Bronchial epithelial cell (primary cell): ENCODE measurements at regions not wholly inside any gene's neighbourhood (a gene's known extent, or its start where the extent isn't known, plus 50 kb on each side); places are given as distances from the start of the nearest gene placed in this dataset.

Source experiments
- DNase-seq: peaks from one replicate; pipeline ENCODE4 v3.0.0-alpha.2; 2010; ENCODE audit warnings: low read depth
- FAIRE-seq: peaks from 2 replicates; lab custom pipeline; 2011; peaks lifted over from hg19 to GRCh38; lab: Jason Lieb, UNC
- H3K27me3 ChIP-seq: 2 replicates; pipeline ENCODE4 v1.5.1; 2011; ENCODE audit warnings: low read length; ENCODE audit not compliant: control insufficient read depth, insufficient read depth
- H3K36me3 ChIP-seq: 2 replicates; pipeline ENCODE4 v1.5.1; 2011; ENCODE audit warnings: low read length; ENCODE audit not compliant: control insufficient read depth, insufficient read depth
- H3K4me3 ChIP-seq: 2 replicates; pipeline ENCODE4 v1.5.1; 2011; ENCODE audit warnings: mild to moderate bottlenecking, low read depth, low read length, control low read depth
- TF ChIP-seq, protein P1 (sequence below): IDR thresholded peaks from 2 replicates; pipeline ENCODE4 v1.5.1; 2011; ENCODE audit warnings: mild to moderate bottlenecking, moderate library complexity, low read length, control low read depth, inconsistent platforms; ENCODE audit not compliant: insufficient read depth, severe bottlenecking

DNA sequence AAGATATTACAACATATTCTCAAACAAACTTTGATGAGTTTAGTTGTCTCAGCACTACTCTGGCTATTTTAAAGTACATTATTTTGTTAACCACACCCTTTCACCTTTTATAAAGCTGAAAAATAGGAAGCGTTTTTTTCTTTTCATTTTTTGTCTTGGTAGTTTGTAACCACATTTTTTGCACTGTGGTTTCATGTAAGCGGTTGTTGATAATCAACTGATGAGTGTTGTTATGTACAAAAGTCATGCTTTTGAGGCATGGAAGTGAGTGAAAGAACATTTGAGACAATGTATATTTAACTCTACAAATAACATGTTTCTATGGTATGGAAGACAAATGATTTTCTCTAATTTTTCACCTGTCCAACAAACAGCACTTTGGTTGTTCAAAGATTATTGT lies 52.1 kb upstream of the ATP2B1 start:
- no peaks in the 10 kb centered on the region for H3K27me3 ChIP-seq
- H3K4me3 ChIP-seq: no peak overlapping the region
- FAIRE-seq (no peak), DNase-seq (no peak)
- TF ChIP-seq, protein P1, sequence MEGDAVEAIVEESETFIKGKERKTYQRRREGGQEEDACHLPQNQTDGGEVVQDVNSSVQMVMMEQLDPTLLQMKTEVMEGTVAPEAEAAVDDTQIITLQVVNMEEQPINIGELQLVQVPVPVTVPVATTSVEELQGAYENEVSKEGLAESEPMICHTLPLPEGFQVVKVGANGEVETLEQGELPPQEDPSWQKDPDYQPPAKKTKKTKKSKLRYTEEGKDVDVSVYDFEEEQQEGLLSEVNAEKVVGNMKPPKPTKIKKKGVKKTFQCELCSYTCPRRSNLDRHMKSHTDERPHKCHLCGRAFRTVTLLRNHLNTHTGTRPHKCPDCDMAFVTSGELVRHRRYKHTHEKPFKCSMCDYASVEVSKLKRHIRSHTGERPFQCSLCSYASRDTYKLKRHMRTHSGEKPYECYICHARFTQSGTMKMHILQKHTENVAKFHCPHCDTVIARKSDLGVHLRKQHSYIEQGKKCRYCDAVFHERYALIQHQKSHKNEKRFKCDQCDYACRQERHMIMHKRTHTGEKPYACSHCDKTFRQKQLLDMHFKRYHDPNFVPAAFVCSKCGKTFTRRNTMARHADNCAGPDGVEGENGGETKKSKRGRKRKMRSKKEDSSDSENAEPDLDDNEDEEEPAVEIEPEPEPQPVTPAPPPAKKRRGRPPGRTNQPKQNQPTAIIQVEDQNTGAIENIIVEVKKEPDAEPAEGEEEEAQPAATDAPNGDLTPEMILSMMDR: no peak
- H3K36me3 ChIP-seq: no peaks in the 10 kb centered on the region
